Small intestine (tissue), 7 donors: ENCODE measurements at regions not wholly inside any gene's neighbourhood (a gene's known extent, or its start where the extent isn't known, plus 50 kb on each side); places are given as distances from the start of the nearest gene placed in this dataset.

Experiments used
- DNase-seq, 2 donors: peaks; one replicate each; pipeline versions ENCODE4 v3.0.0 to v3.0.0-alpha.2; 2013
- FAIRE-seq: peaks from 2 replicates; lab custom pipeline; 2012; peaks lifted over from hg19 to GRCh38; lab: Jason Lieb, UNC
- H3K27ac ChIP-seq, 3 donors: one replicate each; pipeline ENCODE4 v1.5.1; 2013; ENCODE audit warnings: low read length in 2 of 3, mild to moderate bottlenecking in 2 of 3, control low read depth in 1 of 3, inconsistent platforms in 1 of 3, low read depth in 1 of 3, moderate library complexity in 1 of 3
- H3K27me3 ChIP-seq, 3 donors: one replicate each; pipeline ENCODE4 v1.6.1; 2013; ENCODE audit warnings: low read length in 3 of 3, inconsistent platforms in 1 of 3; ENCODE audit not compliant: control insufficient read depth in 3 of 3, insufficient read depth in 3 of 3
- H3K36me3 ChIP-seq, 3 donors: one replicate each; pipeline ENCODE4 v1.6.1; 2013; ENCODE audit warnings: low read length in 3 of 3, inconsistent platforms in 1 of 3, low read depth in 1 of 3, mild to moderate bottlenecking in 1 of 3, moderate library complexity in 1 of 3; ENCODE audit not compliant: control insufficient read depth in 3 of 3, insufficient read depth in 2 of 3
- H3K4me1 ChIP-seq, 3 donors: one replicate each; pipeline ENCODE4 v1.6.1; 2013; ENCODE audit warnings: low read length in 2 of 3, inconsistent platforms in 1 of 3, low read depth in 1 of 3, mild to moderate bottlenecking in 1 of 3, moderate library complexity in 1 of 3; ENCODE audit not compliant: control insufficient read depth in 3 of 3, insufficient read depth in 2 of 3
- H3K4me3 ChIP-seq, 3 donors: one replicate each; pipeline ENCODE4 v1.5.1; 2013; ENCODE audit warnings: low read length in 3 of 3, control low read depth in 1 of 3, inconsistent platforms in 1 of 3, low read depth in 1 of 3, mild to moderate bottlenecking in 1 of 3, moderate library complexity in 1 of 3
- H3K9me3 ChIP-seq, 2 donors: one replicate each; pipeline ENCODE4 v1.6.1; 2013; ENCODE audit warnings: low read depth in 1 of 2, low read length in 1 of 2; ENCODE audit not compliant: control insufficient read depth in 2 of 2, insufficient read depth in 1 of 2
- WGBS, 3 donors: extraction: QIAGEN DNeasy Blood & Tissue Kit; methylation state at CpG; one replicate each; pipeline ENCODE4 v1.1.7; 2013; 5-methylcytosine and 5-hydroxymethylcytosine counted together
- donor health status: healthy with polysubstance abuse.
- donor health status: control.
- donor health status: control.
- donor health status: Bipolar disorder and iron deficiency.
- donor health status: healthy.

GRCh38 chrY:8794561-8794960, 542.7 kb upstream of the TSPY4 start:
- Histone ChIP-seq H3K4me1 (no peaks in the 10 kb centered on the region), H3K9me3 (no peaks in the 10 kb centered on the region), H3K36me3 (no peaks in the 10 kb centered on the region), H3K27me3 (no peaks in the 10 kb centered on the region), H3K27ac (no peak overlapping the region), H3K4me3 (no peak overlapping the region)
- no peak for DNase-seq
- whole genome bisulfite sequencing, 3 donors = 69 to 70% methylated on average over 2 of the region's 2 CpGs; no CpG with 5 or more reads in 1 of the 3 donors
- FAIRE-seq = peak; percentile 44

GRCh38 chrY:8804317-8804716, 532.9 kb upstream of the TSPY4 start:
- DNase-seq (no peak), FAIRE-seq (no peak)
- H3K36me3 ChIP-seq = no peaks in the 10 kb centered on the region
- 88 to 93% methylated on average over 3 of the region's 3 CpGs; no CpG with 5 or more reads in 1 of the 3 donors for WGBS, 3 donors
- no peak overlapping the region for H3K4me3 ChIP-seq
- H3K9me3 ChIP-seq = peaks cover 0 to 2% of the 10 kb centered on the region in 2 donors
- no peak overlapping the region for H3K27ac ChIP-seq
- no peaks in the 10 kb centered on the region for H3K27me3 ChIP-seq
- no peaks in the 10 kb centered on the region for H3K4me1 ChIP-seq

- Histone ChIP-seq H3K9me3 (peaks cover 0 to 2% of the 10 kb centered on the region in 2 donors), H3K4me3 (no peak overlapping the region), H3K27ac (no peak overlapping the region), H3K4me1 (no peaks in the 10 kb centered on the region), H3K27me3 (no peaks in the 10 kb centered on the region), H3K36me3 (no peaks in the 10 kb centered on the region)
- FAIRE-seq (no peak), DNase-seq (no peak)
- WGBS, 3 donors = 77 to 83% methylated on average over 5 of the region's 5 CpGs; no CpG with 5 or more reads in 1 of the 3 donors
These were observed 529.4 kb upstream of the TSPY4 start for GRCh38 chrY:8807648-8808408.

- FAIRE-seq (no peak), DNase-seq (peak in 1 of 2 donors; percentile 19)
- no peaks in the 10 kb centered on the region for H3K36me3 ChIP-seq
- H3K9me3 ChIP-seq = no peaks in the 10 kb centered on the region
- no peaks in the 10 kb centered on the region for H3K4me1 ChIP-seq
- 13 to 42% methylated on average over 3 of the region's 3 CpGs; no CpG with 5 or more reads in 1 of the 3 donors for WGBS, 3 donors
- H3K4me3 ChIP-seq = no peak overlapping the region
- H3K27me3 ChIP-seq = no peaks in the 10 kb centered on the region
- H3K27ac ChIP-seq = no peak overlapping the region
These were observed 528.7 kb upstream of the TSPY4 start for GRCh38 chrY:8808611-8809010.

GRCh38 chrY:8809076-8809475, 528.2 kb upstream of the TSPY4 start:
- no peak for DNase-seq
- no peaks in the 10 kb centered on the region for H3K4me1 ChIP-seq
- no peak overlapping the region for H3K4me3 ChIP-seq
- H3K36me3 ChIP-seq = no peaks in the 10 kb centered on the region
- no peak for FAIRE-seq
- H3K27me3 ChIP-seq = no peaks in the 10 kb centered on the region
- WGBS, 3 donors = 62 to 74% methylated on average over 2 of the region's 2 CpGs; no CpG with 5 or more reads in 1 of the 3 donors
- H3K27ac ChIP-seq = no peak overlapping the region
- H3K9me3 ChIP-seq = no peaks in the 10 kb centered on the region

- Histone ChIP-seq H3K4me1 (no peaks in the 10 kb centered on the region), H3K9me3 (no peaks in the 10 kb centered on the region), H3K4me3 (no peak overlapping the region), H3K27ac (no peak overlapping the region), H3K36me3 (no peaks in the 10 kb centered on the region), H3K27me3 (no peaks in the 10 kb centered on the region)
- FAIRE-seq (no peak), DNase-seq (no peak)
- 47 to 62% methylated on average over 2 of the region's 2 CpGs; no CpG with 5 or more reads in 1 of the 3 donors for WGBS, 3 donors
These were observed 523.1 kb upstream of the TSPY4 start for GRCh38 chrY:8814143-8814542.

- Histone ChIP-seq H3K4me3 (no peak overlapping the region), H3K36me3 (no peaks in the 10 kb centered on the region), H3K9me3 (no peaks in the 10 kb centered on the region), H3K27ac (no peak overlapping the region), H3K4me1 (no peaks in the 10 kb centered on the region), H3K27me3 (no peaks in the 10 kb centered on the region)
- 13 to 44% methylated on average over 1 of the region's 1 CpG; no CpG with 5 or more reads in 1 of the 3 donors for WGBS, 3 donors
- no peak for DNase-seq
- FAIRE-seq = no peak
These were observed 521.6 kb upstream of the TSPY4 start for GRCh38 chrY:8815616-8816015.

- WGBS, 3 donors = 12 to 36% methylated on average over 4 of the region's 4 CpGs; no CpG with 5 or more reads in 1 of the 3 donors
- DNase-seq (peak in 1 of 2 donors; percentile 91), FAIRE-seq (peak; percentile 87)
- Histone ChIP-seq H3K9me3 (no peaks in the 10 kb centered on the region), H3K27me3 (no peaks in the 10 kb centered on the region), H3K36me3 (no peaks in the 10 kb centered on the region), H3K4me3 (no peak overlapping the region), H3K27ac (no peak overlapping the region), H3K4me1 (no peaks in the 10 kb centered on the region)
These were observed 517.2 kb upstream of the TSPY4 start for GRCh38 chrY:8820032-8820431.
